Neural progenitor cell (in vitro differentiated cells): ENCODE measurements at regions not wholly inside any gene's neighbourhood (a gene's known extent, or its start where the extent isn't known, plus 50 kb on each side); places are given as distances from the start of the nearest gene placed in this dataset.

ENCODE experiments used
- DNase-seq: peaks from one replicate; pipeline ENCODE4 v3.0.0-alpha.2; 2016; ENCODE audit warnings: low spot score
- H2AFZ ChIP-seq: fragments of 200-600 bp; sonication (generic); replicated peaks from 2 replicates; pipeline ENCODE4 v1.6.1; 2016; ENCODE audit warnings: antibody characterized with exemption
- H3F3A ChIP-seq: fragments of 200-600 bp; sonication (generic); 2 replicates; pipeline ENCODE4 v1.6.1; 2016; ENCODE audit warnings: antibody characterized with exemption, low read depth
- H3K27ac ChIP-seq: fragments of 200-600 bp; sonication (generic); 2 replicates; pipeline ENCODE4 v1.5.1; 2016; ENCODE audit warnings: mild to moderate bottlenecking
- H3K27me3 ChIP-seq: fragments of 200-600 bp; sonication (generic); 2 replicates; pipeline ENCODE4 v1.6.1; 2016; ENCODE audit warnings: mild to moderate bottlenecking, moderate library complexity
- H3K36me3 ChIP-seq: fragments of 200-600 bp; sonication (generic); 2 replicates; pipeline ENCODE4 v1.5.1; 2016
- H3K4me1 ChIP-seq: fragments of 200-600 bp; sonication (generic); 2 replicates; pipeline ENCODE4 v1.6.1; 2016; ENCODE audit warnings: mixed run types
- H3K4me2 ChIP-seq: fragments of 200-600 bp; sonication (generic); 2 replicates; pipeline ENCODE4 v1.6.1; 2016
- H3K4me3 ChIP-seq: fragments of 200-600 bp; sonication (generic); 2 replicates; pipeline ENCODE4 v1.5.1; 2016
- H3K79me2 ChIP-seq: fragments of 200-600 bp; sonication (generic); 2 replicates; pipeline ENCODE4 v1.6.1; 2016; ENCODE audit warnings: low read depth
- H3K9ac ChIP-seq: fragments of 200-600 bp; sonication (generic); 2 replicates; pipeline ENCODE4 v1.6.1; 2016
- H3K9me3 ChIP-seq: fragments of 200-600 bp; sonication (generic); 2 replicates; pipeline ENCODE4 v1.5.1; 2016; ENCODE audit warnings: low read depth
- H4K20me1 ChIP-seq: fragments of 200-600 bp; sonication (generic); 2 replicates; pipeline ENCODE4 v1.6.1; 2016; ENCODE audit warnings: low read depth
- H3K27ac Mint-ChIP-seq: 3 replicates; pipeline ENCODE4 v1.8.0; 2021; ENCODE audit warnings: mixed read lengths
- H3K27me3 Mint-ChIP-seq: 2 replicates; pipeline ENCODE4 v1.8.0; 2022; ENCODE audit warnings: low read depth, mild to moderate bottlenecking, inconsistent platforms, moderate library complexity, mixed read lengths; ENCODE audit not compliant: insufficient read depth
- H3K36me3 Mint-ChIP-seq: 3 replicates; pipeline ENCODE4 v1.8.0; 2021; ENCODE audit warnings: mixed read lengths
- H3K4me1 Mint-ChIP-seq: 3 replicates; pipeline ENCODE4 v1.8.0; 2021; ENCODE audit warnings: mixed read lengths
- H3K4me3 Mint-ChIP-seq: 3 replicates; pipeline ENCODE4 v1.8.0; 2021; ENCODE audit warnings: mild to moderate bottlenecking, moderate library complexity, mixed read lengths
- H3K9me3 Mint-ChIP-seq: 3 replicates; pipeline ENCODE4 v1.8.0; 2020; ENCODE audit warnings: mixed read lengths
- CTCF ChIP-seq: fragments of 200-600 bp; sonication (generic); IDR thresholded peaks from 2 replicates; pipeline ENCODE4 v1.5.1; 2017; ENCODE audit warnings: antibody characterized with exemption, mild to moderate bottlenecking
- EZH2 ChIP-seq: fragments of 200-600 bp; sonication (generic); IDR thresholded peaks from 2 replicates; pipeline ENCODE4 v1.6.1; 2017; ENCODE audit warnings: antibody characterized with exemption, mild to moderate bottlenecking, moderate library complexity
- EZH2phosphoT487 ChIP-seq: fragments of 200-600 bp; sonication (generic); IDR thresholded peaks from 2 replicates; pipeline ENCODE4 v1.6.1; 2017; ENCODE audit warnings: antibody characterized with exemption

- Histone ChIP-seq H3K4me3 (no peak overlapping the region), H3K79me2 (no peaks in the 10 kb centered on the region), H3K4me2 (no peak overlapping the region), H3K27ac (no peak overlapping the region), H3K9me3 (no peaks in the 10 kb centered on the region), H3K27me3 (no peaks in the 10 kb centered on the region), H3K9ac (no peak overlapping the region), H3F3A (no peaks in the 10 kb centered on the region), H3K4me1 (no peaks in the 10 kb centered on the region), H2AFZ (no peak overlapping the region), H3K36me3 (no peaks in the 10 kb centered on the region), H4K20me1 (no peaks in the 10 kb centered on the region)
- Mint-ChIP-seq H3K4me1 (peaks cover 4% of the 10 kb centered on the region), H3K27ac (no peak overlapping the region), H3K36me3 (no peaks in the 10 kb centered on the region), H3K27me3 (peaks cover 2% of the 10 kb centered on the region), H3K4me3 (no peak overlapping the region), H3K9me3 (no peaks in the 10 kb centered on the region)
- DNase-seq, result no peak
- TF ChIP-seq EZH2phosphoT487 (no peak), CTCF (peak; percentile 46)
Measured at GRCh38 chr6:87832025-87832825, 130.2 kb upstream of the AKIRIN2 start.

DNA sequence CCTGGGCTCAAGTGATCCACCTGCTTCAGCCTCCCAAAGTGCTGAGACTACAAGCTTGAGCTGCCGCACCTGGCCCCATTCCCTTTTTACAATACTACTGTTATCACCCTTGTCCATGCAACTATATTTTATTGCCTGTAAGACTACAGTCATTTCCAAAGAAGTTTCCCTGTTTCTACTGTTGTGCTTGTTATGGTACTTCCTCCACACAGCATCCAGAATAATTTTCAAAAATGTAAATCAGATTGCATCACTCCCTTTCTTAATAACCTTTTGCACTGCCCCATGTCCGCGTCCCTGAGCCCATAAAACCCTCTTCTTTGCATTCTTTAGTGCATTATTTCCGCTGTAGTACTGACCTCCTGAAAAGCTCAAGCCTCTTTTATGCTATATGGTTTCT, 128.9 kb upstream of the AKIRIN2 start:
- Histone ChIP-seq H3K9ac (no peak overlapping the region), H3K9me3 (no peaks in the 10 kb centered on the region), H3K4me3 (no peak overlapping the region), H3F3A (no peaks in the 10 kb centered on the region), H4K20me1 (no peaks in the 10 kb centered on the region), H3K79me2 (no peaks in the 10 kb centered on the region), H3K4me2 (no peak overlapping the region), H3K4me1 (no peaks in the 10 kb centered on the region), H3K27ac (no peak overlapping the region), H2AFZ (no peak overlapping the region), H3K27me3 (no peaks in the 10 kb centered on the region), H3K36me3 (no peaks in the 10 kb centered on the region)
- no peak for TF ChIP-seq EZH2
- TF ChIP-seq EZH2phosphoT487, result no peak
- no peak for TF ChIP-seq CTCF
- Mint-ChIP-seq H3K27ac (peak overlapping the region; percentile 33), H3K4me3 (no peak overlapping the region), H3K9me3 (no peaks in the 10 kb centered on the region), H3K36me3 (no peaks in the 10 kb centered on the region), H3K27me3 (peaks cover 2% of the 10 kb centered on the region), H3K4me1 (peaks cover 4% of the 10 kb centered on the region)
- DNase-seq, result no peak

DNA sequence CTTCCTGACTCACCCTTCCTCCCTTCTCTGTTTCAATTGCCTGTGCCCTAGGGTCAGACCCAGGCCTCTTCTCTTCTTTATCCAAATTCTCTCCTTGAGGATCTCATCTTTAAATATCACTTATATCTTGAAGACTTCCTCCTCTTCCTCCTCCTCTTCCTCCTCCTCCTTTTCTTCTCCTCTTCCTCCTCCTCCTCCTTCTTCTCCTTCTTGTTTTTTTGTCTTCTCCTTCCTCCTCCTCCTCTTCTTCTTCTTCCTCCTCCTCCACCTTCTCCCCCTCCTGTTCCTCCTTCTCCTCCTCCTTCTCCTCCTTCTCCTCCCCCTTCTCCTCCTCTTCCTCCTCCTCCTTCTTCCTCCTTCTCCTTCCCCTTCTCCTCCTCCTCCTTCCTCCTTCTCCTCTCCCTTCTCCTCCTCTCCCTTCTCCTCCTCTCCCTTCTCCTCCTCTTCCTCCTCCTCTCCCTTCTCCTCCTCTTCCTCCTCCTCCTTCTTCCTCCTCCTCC, 127.6 kb upstream of the AKIRIN2 start:
- Mint-ChIP-seq H3K36me3 (no peaks in the 10 kb centered on the region), H3K27ac (no peak overlapping the region), H3K9me3 (no peaks in the 10 kb centered on the region), H3K27me3 (peaks cover 2% of the 10 kb centered on the region), H3K4me3 (no peak overlapping the region), H3K4me1 (peaks cover 4% of the 10 kb centered on the region)
- no peaks in the 10 kb centered on the region for H3F3A ChIP-seq
- no peak overlapping the region for H3K4me2 ChIP-seq
- no peaks in the 10 kb centered on the region for H3K4me1 ChIP-seq
- TF ChIP-seq CTCF (no peak), EZH2 (no peak), EZH2phosphoT487 (no peak)
- no peaks in the 10 kb centered on the region for H3K36me3 ChIP-seq
- no peak overlapping the region for H2AFZ ChIP-seq
- no peaks in the 10 kb centered on the region for H3K27me3 ChIP-seq
- DNase-seq, result no peak
- H3K4me3 ChIP-seq, result no peak overlapping the region
- no peaks in the 10 kb centered on the region for H3K79me2 ChIP-seq
- no peak overlapping the region for H3K27ac ChIP-seq
- H3K9ac ChIP-seq, result no peak overlapping the region
- H4K20me1 ChIP-seq, result no peaks in the 10 kb centered on the region
- no peaks in the 10 kb centered on the region for H3K9me3 ChIP-seq
